ENCODE measurements at regions not wholly inside any gene's neighbourhood (a gene's known extent, or its start where the extent isn't known, plus 50 kb on each side); places are given as distances from the start of the nearest gene placed in this dataset.
A peak's percentile ranks its signal among the peaks of the same experiment; 100 is the strongest.
"Not testable (repeated sequence)": the region's sequence is repeated elsewhere in the genome, so short reads cannot be mapped to it uniquely, and the experiment has no call there.

DNA sequence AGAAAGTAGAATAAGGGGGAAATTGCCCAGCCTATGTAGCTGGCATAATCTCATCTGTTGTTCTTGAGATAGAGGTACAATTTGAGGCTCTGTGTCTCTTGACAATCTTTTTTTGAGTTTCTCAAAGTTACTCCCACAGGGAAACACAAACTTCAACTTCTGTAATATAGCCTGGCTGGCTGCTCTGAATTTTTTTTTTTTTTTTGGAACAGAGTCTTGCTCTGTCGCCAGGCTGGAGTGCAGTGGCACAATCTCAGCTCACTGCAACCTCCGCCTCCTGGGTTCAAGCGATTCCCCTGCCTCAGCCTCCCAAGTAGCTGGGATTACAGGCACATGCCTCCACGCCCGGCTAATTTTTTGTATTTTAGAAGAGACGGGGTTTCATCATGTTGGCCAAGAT is 1486.8 kb upstream of the WWC1 start:
- not testable (repeated sequence) for DNase-seq (ENCODE audit: low read depth)

GRCh38 chr5:166810093-166810658 is 1481.3 kb upstream of the WWC1 start:
- DNase-seq (ENCODE audit: low read depth), result not testable (repeated sequence)

- no peak for DNase-seq (ENCODE audit: low read depth)
Observed at GRCh38 chr5:166810721-166811120, 1480.7 kb upstream of the WWC1 start.

DNA sequence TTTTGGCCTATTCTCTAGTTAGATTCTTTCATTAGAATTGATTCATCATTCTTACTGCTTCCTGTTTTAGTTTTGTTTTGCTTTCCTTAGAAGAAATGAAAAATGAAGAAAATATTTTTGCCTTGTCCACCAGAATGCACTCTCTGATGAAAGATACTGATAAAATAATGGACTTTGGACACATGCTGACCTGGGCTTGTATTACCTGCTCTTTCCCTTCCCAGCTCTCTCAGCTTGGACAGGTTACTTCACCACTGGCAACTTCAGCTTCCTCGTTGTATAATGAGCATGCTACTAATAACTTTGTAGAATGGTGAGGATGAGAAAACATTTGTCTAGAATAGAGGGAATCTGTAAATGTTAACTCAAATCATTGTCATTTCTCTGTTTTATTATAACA is 1468.1 kb upstream of the WWC1 start:
- DNase-seq (ENCODE audit: low read depth), result no peak

DNA sequence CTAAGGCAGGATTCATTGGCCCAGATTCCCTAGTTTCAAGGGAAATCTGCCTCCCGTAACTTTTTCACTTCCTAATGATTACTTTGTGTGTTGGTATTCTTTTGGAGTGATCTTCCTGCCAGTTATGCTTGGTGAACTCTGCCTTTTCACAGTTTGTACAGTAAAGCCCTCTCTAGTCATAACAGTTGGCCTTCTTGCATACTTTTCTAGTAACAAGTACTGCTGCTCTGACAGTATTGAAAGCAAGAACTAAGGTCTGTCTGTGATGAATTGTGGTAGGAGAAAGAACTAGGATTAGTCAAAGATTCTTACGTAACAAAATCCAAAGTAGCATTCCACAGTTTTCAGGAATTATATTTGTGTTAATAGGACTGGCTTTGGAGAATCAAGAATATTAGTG is 1457.2 kb upstream of the WWC1 start:
- DNase-seq (ENCODE audit: low read depth), result no peak

GRCh38 chr5:166845044-166845443 is 1446.4 kb upstream of the WWC1 start:
- DNase-seq (ENCODE audit: low read depth), result peak; percentile 5

DNA sequence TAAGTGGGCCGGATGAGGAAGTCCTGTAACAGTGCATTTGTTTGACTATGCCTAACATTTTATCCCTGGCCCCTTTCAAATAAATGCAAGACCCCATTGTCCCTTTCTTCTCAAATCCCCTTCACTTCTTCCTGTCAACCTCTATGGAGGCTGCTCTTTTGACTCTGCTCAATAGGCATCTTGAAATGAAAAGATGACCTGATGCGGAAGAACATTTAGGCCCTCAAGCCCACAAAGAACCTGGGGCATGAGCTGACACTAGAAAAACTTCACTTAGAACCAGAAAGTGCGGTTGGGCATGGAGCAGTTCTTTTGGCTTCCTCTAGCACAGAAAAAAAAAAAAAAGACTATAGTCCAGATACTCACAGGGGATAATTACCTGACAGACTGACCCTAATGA is 1434.7 kb upstream of the WWC1 start:
- no peak for DNase-seq (ENCODE audit: low read depth)

- DNase-seq (ENCODE audit: low read depth), result no peak
Observed at GRCh38 chr5:166860426-166860825, 1431.0 kb upstream of the WWC1 start.

- DNase-seq (ENCODE audit: low read depth), result no peak
Observed at GRCh38 chr5:166862581-166862980, 1428.9 kb upstream of the WWC1 start.

- DNase-seq (ENCODE audit: low read depth), result no peak
Observed at GRCh38 chr5:166865206-166865605, 1426.2 kb upstream of the WWC1 start.

- no peak for DNase-seq (ENCODE audit: low read depth)
Observed at GRCh38 chr5:166880456-166880855, 1411.0 kb upstream of the WWC1 start.

GRCh38 chr5:166881802-166882201 is 1409.6 kb upstream of the WWC1 start:
- DNase-seq (ENCODE audit: low read depth), result no peak

DNA sequence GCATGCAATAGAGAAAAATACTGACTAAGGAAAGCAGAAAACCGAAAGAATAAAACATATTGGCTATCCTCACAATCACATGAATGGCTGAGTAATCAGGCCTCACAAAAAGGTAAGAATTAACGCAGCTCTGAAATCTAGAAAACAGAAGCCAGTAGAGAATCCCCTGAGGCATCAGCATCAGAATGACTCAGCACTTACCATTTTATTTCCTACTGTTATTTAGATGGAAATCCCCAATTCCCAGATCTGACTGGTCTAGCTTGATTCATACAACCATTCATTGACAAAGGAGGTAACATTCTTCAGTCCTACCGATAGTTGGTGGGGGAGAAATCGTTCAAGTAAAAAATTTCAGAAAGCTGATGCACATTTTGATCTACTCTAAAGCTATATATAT is 1408.4 kb upstream of the WWC1 start:
- DNase-seq (ENCODE audit: low read depth), result peak; percentile 69

- DNase-seq (ENCODE audit: low read depth), result no peak
Observed at GRCh38 chr5:166898166-166898565, 1393.3 kb upstream of the WWC1 start.

- no peak for DNase-seq (ENCODE audit: low read depth)
Observed at GRCh38 chr5:166899343-166899742, 1392.1 kb upstream of the WWC1 start.

DNA sequence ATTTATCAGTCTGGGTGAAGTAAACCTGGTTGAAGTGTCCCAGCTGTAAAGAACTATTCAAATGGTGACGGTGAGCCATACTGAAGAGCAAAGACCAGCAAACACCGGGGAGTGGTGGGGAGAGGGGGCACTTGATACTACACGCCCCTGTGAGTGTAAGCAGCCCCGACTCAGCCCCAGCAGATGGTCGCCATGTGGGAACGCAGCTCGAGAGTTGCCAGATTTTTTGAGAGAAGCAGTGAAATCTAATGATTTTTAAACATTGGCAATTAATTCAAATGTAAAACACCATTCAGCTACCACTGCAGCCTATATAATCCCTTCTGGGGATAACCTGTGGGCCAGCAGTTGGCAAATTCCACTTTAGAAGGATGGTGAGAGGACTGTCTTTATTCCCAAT is 1386.9 kb upstream of the WWC1 start:
- DNase-seq (ENCODE audit: low read depth), result no peak

- DNase-seq (ENCODE audit: low read depth), result peak; percentile 8
Observed at GRCh38 chr5:166906991-166907713, 1384.3 kb upstream of the WWC1 start.

DNA sequence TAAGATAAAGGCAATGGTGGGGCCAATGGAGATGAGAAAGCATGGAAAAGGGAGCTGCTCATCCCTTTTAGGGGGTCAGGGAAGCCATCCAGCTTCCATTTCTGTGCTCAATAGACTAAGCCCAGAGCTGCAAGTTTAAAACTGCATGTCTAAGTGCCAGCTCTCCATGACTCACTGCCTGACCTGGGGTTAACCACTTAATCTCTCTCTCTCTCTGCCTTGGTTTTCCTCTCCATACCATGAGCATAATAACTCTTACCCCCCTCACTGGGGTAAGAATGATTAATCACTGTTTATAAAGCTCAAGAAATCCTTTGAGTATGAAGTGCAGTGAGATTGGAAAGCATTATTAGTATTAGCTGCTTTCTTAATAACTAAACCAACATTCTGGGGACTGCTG is 1382.4 kb upstream of the WWC1 start:
- peak; percentile 60 for DNase-seq (ENCODE audit: low read depth)

DNA sequence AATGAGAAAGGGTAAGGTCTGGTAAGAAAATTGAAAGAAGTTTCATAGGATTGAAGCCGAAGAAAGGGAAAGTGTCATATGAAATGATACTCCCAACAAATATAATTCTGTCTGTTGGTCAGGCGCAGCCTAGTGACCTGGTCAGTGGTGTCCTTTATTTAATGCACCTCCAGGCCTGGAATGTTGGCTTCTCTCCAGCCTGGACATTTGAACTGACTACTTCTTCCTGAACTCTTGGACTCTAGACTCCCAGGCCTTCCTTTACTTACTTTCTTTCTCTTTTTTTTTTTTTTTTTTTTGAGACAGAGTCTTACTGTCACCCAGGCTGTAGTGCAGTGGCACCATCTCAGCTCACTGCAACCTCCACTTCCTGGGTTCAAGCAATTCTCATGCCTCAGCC is 1381.5 kb upstream of the WWC1 start:
- peak; percentile 2 for DNase-seq (ENCODE audit: low read depth)

- no peak for DNase-seq (ENCODE audit: low read depth)
Observed at GRCh38 chr5:166910995-166911394, 1380.5 kb upstream of the WWC1 start.

- DNase-seq (ENCODE audit: low read depth), result no peak
Observed at GRCh38 chr5:166916021-166916420, 1375.4 kb upstream of the WWC1 start.

DNA sequence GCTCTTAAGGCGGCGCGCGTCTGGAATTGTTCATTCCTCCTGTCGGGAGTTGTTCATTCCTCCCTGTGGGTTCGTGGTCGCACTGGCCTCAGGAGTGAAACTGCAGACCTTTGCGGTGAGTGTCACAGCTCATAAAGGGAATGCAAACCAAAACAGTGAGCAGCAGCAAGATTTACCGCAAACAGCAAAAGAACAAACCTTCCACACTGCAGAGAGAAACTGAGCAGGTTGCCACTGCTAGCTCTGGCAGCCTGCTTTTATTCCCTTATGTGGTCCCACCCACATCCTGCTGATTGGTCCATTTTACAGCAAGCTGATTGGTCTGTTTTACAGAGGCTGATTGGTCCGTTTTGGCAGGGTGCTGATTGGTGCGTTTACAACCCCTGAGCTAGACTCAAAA is 1365.3 kb upstream of the WWC1 start:
- DNase-seq (ENCODE audit: low read depth), result peak; percentile 23

GRCh38 chr5:166926806-166927475 is 1364.5 kb upstream of the WWC1 start:
- DNase-seq (ENCODE audit: low read depth), result peak; percentile 3

Data from RPMI7951 (cell line).